ENCODE measurements at regions not wholly inside any gene's neighbourhood (a gene's known extent, or its start where the extent isn't known, plus 50 kb on each side); places are given as distances from the start of the nearest gene placed in this dataset.

GRCh38 chr2:136373029-136373428, 255.1 kb upstream of the CXCR4 start:
- no peak for DNase-seq (ENCODE audit: low spot score)

- no peak for DNase-seq (ENCODE audit: low spot score)
Observed at GRCh38 chr2:136363900-136364299, 246.0 kb upstream of the CXCR4 start.

- no peak for DNase-seq (ENCODE audit: low spot score)
Observed at GRCh38 chr2:136363470-136363869, 245.5 kb upstream of the CXCR4 start.

GRCh38 chr2:136362676-136363390, 244.9 kb upstream of the CXCR4 start:
- no peak for DNase-seq (ENCODE audit: low spot score)

- DNase-seq (ENCODE audit: low spot score): no peak
Observed at GRCh38 chr2:136361521-136361920, 243.6 kb upstream of the CXCR4 start.

- no peak for DNase-seq (ENCODE audit: low spot score)
Observed at GRCh38 chr2:136360790-136361189, 242.8 kb upstream of the CXCR4 start.

- DNase-seq (ENCODE audit: low spot score): no peak
Observed at GRCh38 chr2:136359121-136359965, 241.4 kb upstream of the CXCR4 start.

GRCh38 chr2:136358576-136358975, 240.6 kb upstream of the CXCR4 start:
- no peak for DNase-seq (ENCODE audit: low spot score)

- no peak for DNase-seq (ENCODE audit: low spot score)
Observed at GRCh38 chr2:136357007-136357380, 239.0 kb upstream of the CXCR4 start.

GRCh38 chr2:136356125-136357006, 238.4 kb upstream of the CXCR4 start:
- DNase-seq (ENCODE audit: low spot score): no peak

- DNase-seq (ENCODE audit: low spot score): no peak
Observed at GRCh38 chr2:136351684-136352083, 233.7 kb upstream of the CXCR4 start.

GRCh38 chr2:136347981-136348380, 230.0 kb upstream of the CXCR4 start:
- no peak for DNase-seq (ENCODE audit: low spot score)

- DNase-seq (ENCODE audit: low spot score): no peak
Observed at GRCh38 chr2:136344339-136344738, 226.4 kb upstream of the CXCR4 start.

- no peak for DNase-seq (ENCODE audit: low spot score)
Observed at GRCh38 chr2:136342138-136342537, 224.2 kb upstream of the CXCR4 start.

- DNase-seq (ENCODE audit: low spot score): no peak
Observed at GRCh38 chr2:136334967-136335366, 217.0 kb upstream of the CXCR4 start.

GRCh38 chr2:136332436-136333095, 214.6 kb upstream of the CXCR4 start:
- DNase-seq (ENCODE audit: low spot score): no peak

- DNase-seq (ENCODE audit: low spot score): no peak
Observed at GRCh38 chr2:136331226-136331625, 213.3 kb upstream of the CXCR4 start.

GRCh38 chr2:136328207-136328795, 210.4 kb upstream of the CXCR4 start:
- DNase-seq (ENCODE audit: low spot score): no peak

GRCh38 chr2:136327162-136327852, 209.4 kb upstream of the CXCR4 start:
- DNase-seq (ENCODE audit: low spot score): no peak

- DNase-seq (ENCODE audit: low spot score): no peak
Observed at GRCh38 chr2:136325844-136326331, 207.9 kb upstream of the CXCR4 start.

GRCh38 chr2:136324966-136325365, 207.0 kb upstream of the CXCR4 start:
- no peak for DNase-seq (ENCODE audit: low spot score)
